Left hindlimb (tissue), 1 donor: ENCODE measurements at regions not wholly inside any gene's neighbourhood (a gene's known extent, or its start where the extent isn't known, plus 50 kb on each side); places are given as distances from the start of the nearest gene placed in this dataset.

Experiments used
- DNase-seq: peaks from one replicate; pipeline ENCODE4 v3.0.0-alpha.2; 2018

DNA sequence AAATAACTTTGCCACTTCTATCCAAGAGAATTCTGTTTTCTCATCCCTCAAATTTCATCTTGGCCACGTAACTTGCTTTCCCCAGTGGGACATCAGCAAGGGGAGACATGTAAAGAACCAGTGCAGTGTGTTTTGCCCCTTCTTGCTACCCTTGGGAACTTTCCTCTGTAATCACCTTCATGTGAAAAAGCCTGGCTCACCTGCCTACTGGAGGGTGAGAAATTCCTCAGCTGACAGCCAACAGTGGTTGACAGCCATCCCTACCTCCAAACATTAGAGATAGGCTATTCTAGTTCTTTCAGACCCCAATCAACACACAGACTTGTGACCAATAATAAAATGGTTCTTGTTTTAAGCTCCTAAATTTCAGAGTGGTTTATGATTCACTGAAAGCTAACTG, 333.9 kb upstream of the TBC1D5 start:
- no peak for DNase-seq

- no peak for DNase-seq
These were observed 333.4 kb upstream of the TBC1D5 start for GRCh38 chr3:18075799-18076198.

GRCh38 chr3:18071833-18072232, 329.4 kb upstream of the TBC1D5 start:
- no peak for DNase-seq

- DNase-seq: no peak
These were observed 328.5 kb upstream of the TBC1D5 start for GRCh38 chr3:18070944-18071343.

- no peak for DNase-seq
These were observed 327.8 kb upstream of the TBC1D5 start for GRCh38 chr3:18070231-18070630.

DNA sequence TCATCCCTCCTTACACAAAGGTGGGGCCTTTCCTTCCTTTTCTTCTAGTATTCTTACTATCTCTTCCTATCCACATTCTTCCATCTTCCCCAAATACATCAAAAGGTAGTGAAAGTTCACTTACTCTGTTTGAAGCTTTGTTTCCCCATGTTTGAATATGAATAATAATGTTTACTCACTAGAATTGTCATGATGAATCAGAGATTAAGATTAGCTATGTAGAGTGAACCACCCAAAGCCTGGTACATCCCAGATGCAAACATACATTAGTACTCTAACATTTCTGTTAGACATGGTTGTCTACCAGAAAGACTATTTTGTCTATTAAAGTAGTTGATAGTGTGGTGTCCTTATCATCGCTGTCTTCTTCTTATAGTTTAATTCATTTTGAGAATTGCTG, 327.1 kb upstream of the TBC1D5 start:
- DNase-seq: no peak

DNA sequence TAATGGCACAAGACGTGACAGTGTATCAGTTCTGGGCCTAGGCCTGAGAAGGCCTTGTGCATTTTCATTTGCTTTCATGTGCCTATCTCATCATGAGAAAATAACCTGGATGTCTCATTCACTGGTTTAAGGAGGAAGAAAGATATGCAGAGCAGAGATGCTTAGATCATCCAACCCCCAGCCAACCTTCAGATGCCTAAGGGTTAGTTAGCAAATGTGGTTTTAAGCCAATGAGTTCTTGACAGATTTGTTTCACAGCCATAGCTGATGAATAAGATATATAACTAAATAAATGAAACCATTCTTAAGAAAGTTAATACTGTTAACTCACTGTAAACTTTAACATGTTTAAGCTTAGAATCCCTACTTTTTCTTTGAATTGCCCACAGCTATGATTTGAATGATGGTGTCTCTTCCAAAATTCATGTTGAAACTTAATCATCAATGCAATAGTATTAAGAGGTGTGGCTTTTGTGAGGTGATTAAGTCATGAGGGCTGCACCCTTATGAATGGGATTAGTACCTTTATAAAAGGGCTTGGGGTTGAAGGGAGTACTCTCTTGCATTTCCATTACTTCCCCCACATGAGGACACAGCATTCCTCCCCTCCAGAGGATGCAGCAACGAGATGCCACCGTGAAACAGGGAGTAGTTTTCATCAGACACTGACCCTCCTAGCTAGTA, 324.6 kb upstream of the TBC1D5 start:
- no peak for DNase-seq

GRCh38 chr3:18064586-18064985, 322.2 kb upstream of the TBC1D5 start:
- no peak for DNase-seq

GRCh38 chr3:18062657-18063025, 320.2 kb upstream of the TBC1D5 start:
- DNase-seq: no peak

GRCh38 chr3:18061737-18062656, 319.6 kb upstream of the TBC1D5 start:
- DNase-seq: no peak

- no peak for DNase-seq
These were observed 316.2 kb upstream of the TBC1D5 start for GRCh38 chr3:18058666-18059065.

GRCh38 chr3:18057471-18058091, 315.1 kb upstream of the TBC1D5 start:
- DNase-seq: no peak

- no peak for DNase-seq
These were observed 312.2 kb upstream of the TBC1D5 start for GRCh38 chr3:18054625-18055024.

GRCh38 chr3:18051306-18051705, 308.9 kb upstream of the TBC1D5 start:
- DNase-seq: no peak

- no peak for DNase-seq
These were observed 306.7 kb upstream of the TBC1D5 start for GRCh38 chr3:18049096-18049495.

- no peak for DNase-seq
These were observed 304.6 kb upstream of the TBC1D5 start for GRCh38 chr3:18047052-18047451.

GRCh38 chr3:18046131-18046915, 303.9 kb upstream of the TBC1D5 start:
- no peak for DNase-seq

DNA sequence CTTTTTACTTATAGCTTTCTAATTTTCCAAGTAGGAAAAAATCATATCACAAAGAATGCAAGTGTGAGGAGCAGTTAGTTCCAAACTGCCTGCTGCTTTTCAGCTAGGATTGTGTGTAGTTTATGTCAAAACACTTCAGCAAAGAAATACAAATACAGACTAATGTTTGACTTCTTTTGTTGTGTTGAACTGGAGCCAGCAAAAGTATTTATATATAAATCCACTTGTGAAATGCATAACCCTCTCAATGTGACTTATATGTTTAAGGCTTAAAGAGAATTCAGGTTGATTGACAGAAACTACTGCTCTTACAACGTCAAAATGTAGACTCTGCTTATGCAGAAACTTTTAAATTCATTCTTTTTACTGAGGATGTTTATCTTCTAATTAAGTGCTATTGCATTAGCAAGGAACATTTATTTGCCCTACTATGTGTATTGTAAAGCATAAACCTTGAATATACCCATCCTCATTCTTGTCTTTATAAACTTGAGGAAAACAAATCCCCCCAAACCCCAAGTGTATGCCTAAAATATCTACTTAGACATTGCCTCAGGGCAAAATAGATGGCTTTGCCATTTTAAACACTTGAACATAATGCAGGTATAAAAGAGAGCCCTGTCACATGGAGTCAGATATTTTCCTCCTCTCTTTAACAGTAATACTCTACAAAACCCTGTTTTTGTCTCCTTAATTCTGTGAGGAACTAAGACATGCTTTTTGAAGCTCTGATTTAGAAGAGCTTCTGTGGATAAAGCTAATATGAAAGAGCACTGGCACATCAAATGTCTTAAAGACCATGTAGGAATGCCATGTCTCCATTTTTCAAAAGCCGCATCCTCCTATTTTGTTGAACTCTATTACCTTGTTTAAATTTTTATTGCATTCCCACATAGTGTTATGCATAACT, 302.8 kb upstream of the TBC1D5 start:
- no peak for DNase-seq

DNA sequence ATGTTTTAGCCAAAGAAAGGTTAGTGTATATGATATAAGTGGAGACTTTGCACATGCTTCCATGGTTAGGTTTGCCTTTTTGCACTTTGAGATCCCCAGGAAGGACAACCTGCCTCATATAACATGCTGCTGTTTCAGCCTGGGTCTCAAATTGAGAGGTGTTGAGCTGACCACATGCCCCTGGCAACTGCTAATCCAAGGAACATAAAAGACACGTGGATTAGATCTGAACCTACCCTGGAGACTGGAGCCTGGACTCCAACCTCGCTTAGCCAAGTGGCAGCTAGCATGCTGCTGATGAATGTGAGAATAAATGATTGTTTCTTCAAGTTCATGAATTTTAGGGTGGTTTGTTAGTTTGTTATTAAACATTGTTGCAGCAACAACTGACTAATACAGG, 301.8 kb upstream of the TBC1D5 start:
- DNase-seq: no peak

DNA sequence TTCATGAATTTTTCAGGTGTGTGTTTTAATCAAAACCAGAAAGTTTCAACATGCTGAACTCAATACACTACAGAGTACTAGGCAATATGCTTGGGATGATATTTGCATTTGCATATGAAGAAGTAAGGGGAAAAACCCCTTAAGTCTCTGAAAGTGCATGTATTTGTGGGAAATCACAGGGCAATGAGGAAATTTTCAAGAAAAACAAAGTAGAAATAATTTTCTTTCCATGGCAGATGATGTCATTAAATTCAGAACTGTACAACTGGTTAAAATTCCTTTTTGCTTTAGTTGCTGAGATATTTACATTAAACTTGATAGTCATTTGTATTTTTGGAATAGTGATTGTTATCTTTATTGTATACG, 294.0 kb upstream of the TBC1D5 start:
- DNase-seq: no peak

DNA sequence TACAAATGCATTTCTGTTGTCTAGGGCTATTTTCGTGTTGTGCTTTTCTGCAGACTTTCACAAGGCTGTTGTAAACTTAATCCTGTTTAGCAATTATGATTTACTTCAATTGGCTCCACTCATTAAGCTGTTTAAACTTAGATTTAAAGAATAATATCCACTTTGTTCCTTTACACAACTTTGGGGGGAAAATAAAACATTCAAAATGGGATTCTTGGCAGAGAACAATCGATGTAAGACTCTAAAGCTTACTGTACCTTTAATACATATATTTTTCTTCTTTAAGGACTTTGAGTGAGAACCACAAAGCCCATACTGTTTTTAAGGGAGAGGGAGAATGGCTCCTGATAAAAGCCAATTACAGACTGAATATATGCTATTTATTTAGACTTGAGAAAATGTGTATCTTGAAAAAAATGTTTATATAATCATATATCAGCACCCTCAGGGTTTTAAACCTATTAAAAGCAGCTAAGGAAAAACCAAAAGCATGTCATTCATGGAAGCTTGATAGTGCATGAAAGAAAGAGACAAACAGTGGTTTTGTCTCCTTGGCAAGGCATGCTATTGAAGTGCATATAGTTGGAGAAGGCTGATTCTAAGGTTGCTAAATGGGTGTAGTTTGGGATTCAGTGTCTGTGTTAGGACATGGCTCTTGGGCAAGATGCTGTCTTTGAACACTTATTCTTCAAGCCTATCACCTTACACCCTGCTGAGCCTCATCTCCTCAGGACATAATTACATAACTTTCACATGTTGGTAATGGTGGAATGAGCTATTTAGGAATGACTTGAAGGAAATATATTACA, 293.4 kb upstream of the TBC1D5 start:
- DNase-seq: no peak
